GM10248 (cell line): ENCODE measurements at regions not wholly inside any gene's neighbourhood (a gene's known extent, or its start where the extent isn't known, plus 50 kb on each side); places are given as distances from the start of the nearest gene placed in this dataset.

Source experiments
- CTCF ChIA-PET: fragments of 300-600 bp; sonication (Branson Sonifier 250); formaldehyde crosslinking; extraction: SDS; loops from one replicate; lab custom pipeline; 2021; ENCODE audit warnings: antibody characterized with exemption; lab: Yijun Ruan, JAX
- POLR2A ChIA-PET: fragments of 350-650 bp; sonication (Branson Sonifier 250); formaldehyde crosslinking; extraction: SDS; loops from one replicate; lab custom pipeline; 2020; ENCODE audit warnings: antibody characterized with exemption; lab: Yijun Ruan, JAX
- DNase-seq: peaks from one replicate; pipeline ENCODE4 v3.0.0; 2012; ENCODE audit errors: extremely low spot score
- TF ChIP-seq, protein P1 (sequence below): IDR thresholded peaks from 2 replicates; pipeline ENCODE4 v1.5.1; 2012; ENCODE audit warnings: mild to moderate bottlenecking, low read depth; ENCODE audit errors: extremely low read depth, missing control alignments, control extremely low read depth

GRCh38 chr12:115235880-115236279 lies 551.9 kb upstream of the TBX3 start:
- CTCF ChIA-PET, result interaction anchor here (0.7 kb wide), 1 partner anchor 9 kb away, joined by 3 read pairs; no protein-coding TSS in a partner anchor
- POLR2A ChIA-PET, result no interaction called here

GRCh38 chr12:115233891-115234543 lies 550.0 kb upstream of the TBX3 start:
- ChIA-PET POLR2A (no interaction called here), CTCF (no interaction called here)
- TF ChIP-seq, protein P1, sequence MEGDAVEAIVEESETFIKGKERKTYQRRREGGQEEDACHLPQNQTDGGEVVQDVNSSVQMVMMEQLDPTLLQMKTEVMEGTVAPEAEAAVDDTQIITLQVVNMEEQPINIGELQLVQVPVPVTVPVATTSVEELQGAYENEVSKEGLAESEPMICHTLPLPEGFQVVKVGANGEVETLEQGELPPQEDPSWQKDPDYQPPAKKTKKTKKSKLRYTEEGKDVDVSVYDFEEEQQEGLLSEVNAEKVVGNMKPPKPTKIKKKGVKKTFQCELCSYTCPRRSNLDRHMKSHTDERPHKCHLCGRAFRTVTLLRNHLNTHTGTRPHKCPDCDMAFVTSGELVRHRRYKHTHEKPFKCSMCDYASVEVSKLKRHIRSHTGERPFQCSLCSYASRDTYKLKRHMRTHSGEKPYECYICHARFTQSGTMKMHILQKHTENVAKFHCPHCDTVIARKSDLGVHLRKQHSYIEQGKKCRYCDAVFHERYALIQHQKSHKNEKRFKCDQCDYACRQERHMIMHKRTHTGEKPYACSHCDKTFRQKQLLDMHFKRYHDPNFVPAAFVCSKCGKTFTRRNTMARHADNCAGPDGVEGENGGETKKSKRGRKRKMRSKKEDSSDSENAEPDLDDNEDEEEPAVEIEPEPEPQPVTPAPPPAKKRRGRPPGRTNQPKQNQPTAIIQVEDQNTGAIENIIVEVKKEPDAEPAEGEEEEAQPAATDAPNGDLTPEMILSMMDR, result no peak
- no peak for DNase-seq

More at GRCh38 chr12:115235880-115236279, 551.9 kb upstream of the TBX3 start:
- TF ChIP-seq, protein P1, result no peak
- no peak for DNase-seq

GRCh38 chr12:115232455-115233156 lies 548.6 kb upstream of the TBX3 start:
- ChIA-PET POLR2A (no interaction called here), CTCF (no interaction called here)
- DNase-seq, result no peak
- TF ChIP-seq, protein P1, result no peak

GRCh38 chr12:115230606-115231005 lies 546.6 kb upstream of the TBX3 start:
- DNase-seq, result no peak
- TF ChIP-seq, protein P1, result no peak
- ChIA-PET POLR2A (no interaction called here), CTCF (no interaction called here)

- TF ChIP-seq, protein P1, result no peak
- CTCF ChIA-PET, result no interaction called here
- DNase-seq, result no peak
- POLR2A ChIA-PET, result no interaction called here
Measured at GRCh38 chr12:115229517-115229916, 545.5 kb upstream of the TBX3 start.

- TF ChIP-seq, protein P1, result no peak
- ChIA-PET CTCF (no interaction called here), POLR2A (no interaction called here)
- no peak for DNase-seq
Measured at GRCh38 chr12:115228434-115228833, 544.5 kb upstream of the TBX3 start.
